Natural killer cell (primary cell): ENCODE measurements at regions not wholly inside any gene's neighbourhood (a gene's known extent, or its start where the extent isn't known, plus 50 kb on each side); places are given as distances from the start of the nearest gene placed in this dataset.

Source experiments
- ATAC-seq, 3 donors: fragments of 150-1000 bp in 2 of 3; fragments of 200-7000 bp in 1 of 3; cut with Tn5 transposase; 1 replicate in 1 of 3; 2 replicates in 2 of 3; pipeline ENCODE4 v1.10.0; 2021; ENCODE audit warnings: mild to moderate bottlenecking in 2 of 3, moderate library complexity in 2 of 3
- DNase-seq, 2 donors: peaks; one replicate each; pipeline versions ENCODE4 v3.0.0 to v3.0.0-alpha.2; 2013 to 2021; ENCODE audit warnings: mixed read lengths in 1 of 2
- H3K27ac ChIP-seq: one replicate; pipeline ENCODE4 v1.5.1; 2013; ENCODE audit warnings: mild to moderate bottlenecking, low read length
- H3K27me3 ChIP-seq: one replicate; pipeline ENCODE4 v1.6.1; 2013; ENCODE audit warnings: low read length; ENCODE audit not compliant: control insufficient read depth, insufficient read depth
- H3K36me3 ChIP-seq: one replicate; pipeline ENCODE4 v1.6.1; 2013; ENCODE audit warnings: low read length; ENCODE audit not compliant: control insufficient read depth, insufficient read depth
- H3K4me1 ChIP-seq: one replicate; pipeline ENCODE4 v1.6.1; 2013; ENCODE audit warnings: low read length; ENCODE audit not compliant: control insufficient read depth, insufficient read depth
- H3K4me3 ChIP-seq: one replicate; pipeline ENCODE4 v1.5.1; 2013; ENCODE audit warnings: low read length
- H3K9me3 ChIP-seq: one replicate; pipeline ENCODE4 v1.6.1; 2013; ENCODE audit warnings: low read length; ENCODE audit not compliant: control insufficient read depth, insufficient read depth
- H3K27ac Mint-ChIP-seq, 2 donors: one replicate each; pipeline ENCODE4 v1.8.0; 2022; ENCODE audit warnings: mild to moderate bottlenecking in 2 of 2, mixed read lengths in 2 of 2, moderate library complexity in 1 of 2
- H3K27me3 Mint-ChIP-seq, 2 donors: one replicate each; pipeline ENCODE4 v1.8.0; 2022; ENCODE audit warnings: low read depth in 2 of 2, mixed read lengths in 2 of 2
- H3K36me3 Mint-ChIP-seq: one replicate; pipeline ENCODE4 v1.8.0; 2022; ENCODE audit warnings: mixed read lengths
- H3K4me1 Mint-ChIP-seq, 2 donors: one replicate each; pipeline ENCODE4 v1.8.0; 2022; ENCODE audit warnings: mixed read lengths in 2 of 2
- H3K4me3 Mint-ChIP-seq: one replicate; pipeline ENCODE4 v1.8.0; 2022; ENCODE audit warnings: mild to moderate bottlenecking, moderate library complexity, mixed read lengths
- H3K9me3 Mint-ChIP-seq, 2 donors: one replicate each; pipeline ENCODE4 v1.8.0; 2022; ENCODE audit warnings: mixed read lengths in 2 of 2
- CTCF ChIP-seq: fragments of 200-600 bp; IDR thresholded peaks from one replicate; pipeline ENCODE4 v1.8.0; 2022; ENCODE audit warnings: antibody characterized with exemption
- WGBS: methylation state at CpG from one replicate; pipeline ENCODE4 v1.1.7; 2013; ENCODE audit warnings: missing lambda C conversion rate; ENCODE audit not compliant: insufficient coverage; 5-methylcytosine and 5-hydroxymethylcytosine counted together
- intact Hi-C: fragments of 100-400 bp; cut with micrococcal nuclease; formaldehyde crosslinking; loops from one replicate; pipeline ENCODE4 v1.14.2; 2022

- Mint-ChIP-seq H3K4me1 (no peaks in the 10 kb centered on the region), H3K9me3 (no peaks in the 10 kb centered on the region), H3K27me3 (no peaks in the 10 kb centered on the region), H3K4me3 (no peak overlapping the region), H3K27ac (no peak overlapping the region), H3K36me3 (no peaks in the 10 kb centered on the region)
- 64% methylated on average over 4 of the region's 4 CpGs for WGBS
- H3K36me3 ChIP-seq = no peaks in the 10 kb centered on the region
- ATAC-seq = no peak
- H3K27me3 ChIP-seq = no peaks in the 10 kb centered on the region
- TF ChIP-seq CTCF = no peak
- no peak overlapping the region for H3K27ac ChIP-seq
- H3K4me3 ChIP-seq = no peak overlapping the region
- no peaks in the 10 kb centered on the region for H3K9me3 ChIP-seq
- no peak for DNase-seq
- H3K4me1 ChIP-seq = no peaks in the 10 kb centered on the region
- intact Hi-C loops = no loop called here
Observed at GRCh38 chr14:36438883-36439282, 81.1 kb downstream of the NKX2-1 start.

- no peak overlapping the region for H3K4me3 Mint-ChIP-seq
- 70% methylated on average over 5 of the region's 5 CpGs for WGBS
- no peaks in the 10 kb centered on the region for H3K36me3 Mint-ChIP-seq
- no peak overlapping the region for H3K27ac Mint-ChIP-seq
- H3K4me1 ChIP-seq = no peaks in the 10 kb centered on the region
- H3K9me3 Mint-ChIP-seq = peaks cover 4% of the 10 kb centered on the region in 2 donors
- DNase-seq (no peak), ATAC-seq (no peak)
- intact Hi-C loops = no loop called here
- H3K36me3 ChIP-seq = no peaks in the 10 kb centered on the region
- H3K27me3 ChIP-seq = no peaks in the 10 kb centered on the region
- peaks cover 0 to 2% of the 10 kb centered on the region in 2 donors for H3K27me3 Mint-ChIP-seq
- no peak overlapping the region for H3K4me3 ChIP-seq
- no peak for TF ChIP-seq CTCF
- H3K9me3 ChIP-seq = no peaks in the 10 kb centered on the region
- H3K4me1 Mint-ChIP-seq = no peaks in the 10 kb centered on the region
- H3K27ac ChIP-seq = no peak overlapping the region
Observed at GRCh38 chr14:36430662-36431084, 89.4 kb downstream of the NKX2-1 start.

GRCh38 chr14:36430169-36430568 lies 89.9 kb downstream of the NKX2-1 start:
- peaks cover 0 to 2% of the 10 kb centered on the region in 2 donors for H3K27me3 Mint-ChIP-seq
- Histone ChIP-seq H3K4me1 (no peaks in the 10 kb centered on the region), H3K4me3 (no peak overlapping the region), H3K9me3 (no peaks in the 10 kb centered on the region), H3K27ac (no peak overlapping the region), H3K27me3 (no peaks in the 10 kb centered on the region), H3K36me3 (no peaks in the 10 kb centered on the region)
- no peak overlapping the region for H3K4me3 Mint-ChIP-seq
- no peak overlapping the region for H3K27ac Mint-ChIP-seq
- intact Hi-C loops = no loop called here
- H3K36me3 Mint-ChIP-seq = no peaks in the 10 kb centered on the region
- no peak for TF ChIP-seq CTCF
- H3K4me1 Mint-ChIP-seq = no peaks in the 10 kb centered on the region
- H3K9me3 Mint-ChIP-seq = peaks cover 4 to 5% of the 10 kb centered on the region in 2 donors
- WGBS = 60% methylated on average over 4 of the region's 4 CpGs
- ATAC-seq = no peak
- DNase-seq = no peak

GRCh38 chr14:36429692-36430091 lies 90.3 kb downstream of the NKX2-1 start:
- H3K4me1 Mint-ChIP-seq = no peaks in the 10 kb centered on the region
- no peaks in the 10 kb centered on the region for H3K36me3 Mint-ChIP-seq
- H3K4me3 ChIP-seq = no peak overlapping the region

More at GRCh38 chr14:36429692-36430091, 90.3 kb downstream of the NKX2-1 start:
- no peak for TF ChIP-seq CTCF
- H3K27ac Mint-ChIP-seq = no peak overlapping the region
- Histone ChIP-seq H3K36me3 (no peaks in the 10 kb centered on the region), H3K27me3 (no peaks in the 10 kb centered on the region), H3K27ac (no peak overlapping the region), H3K9me3 (no peaks in the 10 kb centered on the region), H3K4me1 (no peaks in the 10 kb centered on the region)
- DNase-seq (no peak), ATAC-seq (no peak)
- H3K9me3 Mint-ChIP-seq = peaks cover 4 to 5% of the 10 kb centered on the region in 2 donors
- H3K27me3 Mint-ChIP-seq = peaks cover 0 to 2% of the 10 kb centered on the region in 2 donors
- 81% methylated on average over 1 of the region's 2 CpGs for WGBS
- no peak overlapping the region for H3K4me3 Mint-ChIP-seq
- intact Hi-C loops = no loop called here
